Vagina (tissue), 2 donors: ENCODE measurements at regions not wholly inside any gene's neighbourhood (a gene's known extent, or its start where the extent isn't known, plus 50 kb on each side); places are given as distances from the start of the nearest gene placed in this dataset.
A peak's percentile ranks its signal among the peaks of the same experiment; 100 is the strongest.

ENCODE experiments used
- DNase-seq, 2 donors: peaks; one replicate each; pipeline ENCODE4 v3.0.0-alpha.2; 2017; ENCODE audit errors: extremely low spot score in 2 of 2
- H3K27ac ChIP-seq: fragments of 200-600 bp; sonication (generic); one replicate; pipeline ENCODE4 v1.5.1; 2019
- H3K27me3 ChIP-seq: fragments of 200-600 bp; sonication (generic); one replicate; pipeline ENCODE4 v1.5.1; 2019
- H3K36me3 ChIP-seq, 2 donors: fragments of 200-600 bp; sonication (generic); one replicate each; pipeline ENCODE4 v1.5.1; 2017 to 2019
- H3K4me1 ChIP-seq: fragments of 200-600 bp; sonication (generic); one replicate; pipeline ENCODE4 v1.5.1; 2019
- H3K4me3 ChIP-seq, 2 donors: fragments of 200-600 bp; sonication (generic); 1 replicate in 1 of 2; 2 replicates in 1 of 2; pipeline ENCODE4 v1.5.1; 2016 to 2019
- H3K9me3 ChIP-seq: fragments of 200-600 bp; sonication (generic); one replicate; pipeline ENCODE4 v1.5.1; 2019
- POLR2A ChIP-seq, 2 donors: fragments of 450-650 bp; IDR thresholded peaks; one replicate each; pipeline ENCODE4 v1.6.1; 2017; ENCODE audit warnings: antibody characterized with exemption in 2 of 2, mild to moderate bottlenecking in 2 of 2, moderate library complexity in 2 of 2
- POLR2AphosphoS5 ChIP-seq, 2 donors: sonication (generic); formaldehyde crosslinking; IDR thresholded peaks; one replicate each; pipeline ENCODE4 v1.9.0; 2017; ENCODE audit warnings: antibody characterized with exemption in 2 of 2, mild to moderate bottlenecking in 2 of 2, low read depth in 1 of 2; ENCODE audit not compliant: insufficient read depth in 1 of 2
- intact Hi-C: fragments of 100-400 bp; cut with DNase I; formaldehyde crosslinking; loops from one replicate; pipeline ENCODE4 v1.15.1; 2023
- TF ChIP-seq, protein P1 (sequence below), 3 experiments: fragments of 450-650 bp in 2 of 3; fragments of 200-600 bp in 1 of 3; sonication (generic) in 1 of 3; IDR thresholded peaks; one replicate each; pipeline ENCODE4 v1.5.1; 2017 to 2019; ENCODE audit warnings: antibody characterized with exemption in 3 of 3, mild to moderate bottlenecking in 2 of 3, moderate library complexity in 2 of 3

DNA sequence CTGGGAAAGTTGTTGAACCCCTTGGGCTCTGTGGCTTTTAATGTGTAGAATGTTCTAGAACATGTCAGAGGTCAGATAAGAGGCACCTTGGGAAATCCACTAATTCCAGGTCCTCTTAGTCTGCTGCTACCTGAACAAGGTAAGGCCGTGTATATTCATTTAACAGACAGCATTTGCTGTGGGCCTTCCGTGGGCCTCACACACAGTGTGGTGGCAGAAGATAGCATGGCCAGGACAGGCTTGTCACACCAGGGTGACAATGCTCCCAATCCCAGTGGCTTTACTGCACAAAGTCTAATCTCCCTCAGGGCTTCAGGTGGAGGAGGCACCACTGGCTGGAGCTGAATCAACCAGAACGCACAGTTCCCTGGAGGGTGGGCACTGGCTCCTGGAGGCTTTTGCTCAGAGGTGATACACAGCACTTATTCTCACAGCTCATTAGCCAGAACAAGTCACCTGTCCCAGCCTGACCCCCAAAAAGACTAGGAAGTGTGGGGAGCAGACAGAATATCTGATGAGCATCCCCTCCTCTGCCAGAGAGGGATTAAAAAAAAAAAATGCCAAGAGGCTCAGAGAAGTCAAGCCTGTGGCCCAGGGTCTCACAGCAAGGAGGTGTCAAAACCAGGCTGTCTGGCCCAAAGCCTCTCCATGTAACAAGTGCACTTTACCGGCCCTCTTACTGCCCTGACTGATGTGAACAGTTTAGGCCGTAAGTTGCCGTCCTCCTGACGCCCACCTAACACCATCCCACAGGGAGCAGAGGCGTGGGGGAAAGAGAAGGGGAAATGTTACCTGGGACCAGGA lies 216.9 kb upstream of the RAB6C start:
- TF ChIP-seq POLR2A (IDR thresholded peaks at IDR 0.05) (no peak), POLR2AphosphoS5 (IDR thresholded peaks at IDR 0.05; ENCODE audit: insufficient read depth in 1 of 2, low read depth in 1 of 2) (no peak)
- TF ChIP-seq, protein P1, sequence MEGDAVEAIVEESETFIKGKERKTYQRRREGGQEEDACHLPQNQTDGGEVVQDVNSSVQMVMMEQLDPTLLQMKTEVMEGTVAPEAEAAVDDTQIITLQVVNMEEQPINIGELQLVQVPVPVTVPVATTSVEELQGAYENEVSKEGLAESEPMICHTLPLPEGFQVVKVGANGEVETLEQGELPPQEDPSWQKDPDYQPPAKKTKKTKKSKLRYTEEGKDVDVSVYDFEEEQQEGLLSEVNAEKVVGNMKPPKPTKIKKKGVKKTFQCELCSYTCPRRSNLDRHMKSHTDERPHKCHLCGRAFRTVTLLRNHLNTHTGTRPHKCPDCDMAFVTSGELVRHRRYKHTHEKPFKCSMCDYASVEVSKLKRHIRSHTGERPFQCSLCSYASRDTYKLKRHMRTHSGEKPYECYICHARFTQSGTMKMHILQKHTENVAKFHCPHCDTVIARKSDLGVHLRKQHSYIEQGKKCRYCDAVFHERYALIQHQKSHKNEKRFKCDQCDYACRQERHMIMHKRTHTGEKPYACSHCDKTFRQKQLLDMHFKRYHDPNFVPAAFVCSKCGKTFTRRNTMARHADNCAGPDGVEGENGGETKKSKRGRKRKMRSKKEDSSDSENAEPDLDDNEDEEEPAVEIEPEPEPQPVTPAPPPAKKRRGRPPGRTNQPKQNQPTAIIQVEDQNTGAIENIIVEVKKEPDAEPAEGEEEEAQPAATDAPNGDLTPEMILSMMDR (IDR thresholded peaks at IDR 0.05): no peak
- intact Hi-C loops: no loop called here
- no peak overlapping the region for H3K27ac ChIP-seq
- H3K9me3 ChIP-seq: no peaks in the 10 kb centered on the region
- no peak for DNase-seq
- no peaks in the 10 kb centered on the region for H3K27me3 ChIP-seq
- H3K4me3 ChIP-seq: no peak overlapping the region
- H3K4me1 ChIP-seq: peaks cover 16% of the 10 kb centered on the region
- no peaks in the 10 kb centered on the region for H3K36me3 ChIP-seq

DNA sequence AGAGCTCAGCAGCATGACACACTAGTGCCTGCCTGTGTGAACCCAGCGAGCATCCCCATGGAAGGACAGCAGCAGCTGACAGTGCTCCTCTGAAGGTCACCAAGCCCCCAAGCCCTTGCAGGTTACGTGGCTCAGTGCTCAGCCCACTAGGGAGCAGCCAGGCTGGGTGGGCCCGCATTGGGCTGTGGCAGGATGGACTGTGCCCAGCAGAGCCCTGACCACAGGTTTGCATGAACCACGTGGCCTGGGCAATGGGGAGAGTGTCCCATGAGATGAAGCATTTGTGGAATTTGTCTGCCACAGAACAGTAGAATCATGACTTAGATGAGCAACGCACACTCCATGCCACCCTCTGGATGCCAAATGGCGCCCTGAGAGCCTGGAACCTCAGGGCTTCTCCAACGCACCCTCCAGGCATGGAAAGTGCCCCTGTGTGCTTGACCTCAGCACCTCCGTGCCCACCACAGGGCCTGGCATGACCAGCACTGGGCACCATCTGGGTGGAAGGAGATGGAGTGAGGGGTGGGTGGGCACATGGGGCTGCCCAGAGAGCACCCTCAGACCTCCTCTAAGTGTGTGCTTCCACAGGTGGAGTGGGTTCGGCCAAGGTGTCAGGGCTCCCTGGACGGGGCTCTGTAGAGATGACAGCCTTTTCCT lies 216.1 kb upstream of the RAB6C start:
- intact Hi-C loops: no loop called here
- no peak overlapping the region for H3K27ac ChIP-seq
- peak in 1 of 2 donors; percentile 85 for DNase-seq

DNA sequence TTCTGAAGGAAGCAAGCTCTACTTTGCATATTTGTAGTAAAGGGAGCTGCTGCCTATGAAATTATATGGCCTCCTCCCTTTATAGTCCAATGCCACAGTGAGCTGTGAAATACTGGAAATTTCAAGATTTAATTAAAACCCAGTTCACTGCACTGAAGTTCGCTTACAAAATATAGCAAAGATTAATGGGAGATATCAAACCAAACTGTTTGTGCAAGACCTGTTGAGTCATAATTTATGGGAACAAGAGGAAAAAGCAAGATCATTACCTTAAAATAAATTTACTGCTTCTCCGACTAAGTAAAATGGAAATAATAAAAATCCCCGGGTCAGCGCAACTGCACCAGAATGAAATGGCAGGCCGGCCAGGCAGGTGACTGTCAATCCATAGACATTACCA lies 215.5 kb upstream of the RAB6C start:
- intact Hi-C loops: no loop called here
- no peak overlapping the region for H3K4me3 ChIP-seq
- no peak overlapping the region for H3K27ac ChIP-seq
- no peaks in the 10 kb centered on the region for H3K36me3 ChIP-seq
- TF ChIP-seq POLR2A (IDR thresholded peaks at IDR 0.05): no peak
- TF ChIP-seq, protein P1 (IDR thresholded peaks at IDR 0.05): no peak
- no peak for TF ChIP-seq POLR2AphosphoS5 (IDR thresholded peaks at IDR 0.05; ENCODE audit: insufficient read depth in 1 of 2, low read depth in 1 of 2)
- peaks cover 2% of the 10 kb centered on the region for H3K4me1 ChIP-seq
- H3K27me3 ChIP-seq: no peaks in the 10 kb centered on the region
- no peak for DNase-seq
- no peaks in the 10 kb centered on the region for H3K9me3 ChIP-seq

More for the DNA sequence above, 216.1 kb upstream of the RAB6C start:
- no peak overlapping the region for H3K4me3 ChIP-seq
- H3K4me1 ChIP-seq: peaks cover 8% of the 10 kb centered on the region
- H3K36me3 ChIP-seq: no peaks in the 10 kb centered on the region
- no peaks in the 10 kb centered on the region for H3K9me3 ChIP-seq
- no peak for TF ChIP-seq POLR2A (IDR thresholded peaks at IDR 0.05)
- H3K27me3 ChIP-seq: no peaks in the 10 kb centered on the region

DNA sequence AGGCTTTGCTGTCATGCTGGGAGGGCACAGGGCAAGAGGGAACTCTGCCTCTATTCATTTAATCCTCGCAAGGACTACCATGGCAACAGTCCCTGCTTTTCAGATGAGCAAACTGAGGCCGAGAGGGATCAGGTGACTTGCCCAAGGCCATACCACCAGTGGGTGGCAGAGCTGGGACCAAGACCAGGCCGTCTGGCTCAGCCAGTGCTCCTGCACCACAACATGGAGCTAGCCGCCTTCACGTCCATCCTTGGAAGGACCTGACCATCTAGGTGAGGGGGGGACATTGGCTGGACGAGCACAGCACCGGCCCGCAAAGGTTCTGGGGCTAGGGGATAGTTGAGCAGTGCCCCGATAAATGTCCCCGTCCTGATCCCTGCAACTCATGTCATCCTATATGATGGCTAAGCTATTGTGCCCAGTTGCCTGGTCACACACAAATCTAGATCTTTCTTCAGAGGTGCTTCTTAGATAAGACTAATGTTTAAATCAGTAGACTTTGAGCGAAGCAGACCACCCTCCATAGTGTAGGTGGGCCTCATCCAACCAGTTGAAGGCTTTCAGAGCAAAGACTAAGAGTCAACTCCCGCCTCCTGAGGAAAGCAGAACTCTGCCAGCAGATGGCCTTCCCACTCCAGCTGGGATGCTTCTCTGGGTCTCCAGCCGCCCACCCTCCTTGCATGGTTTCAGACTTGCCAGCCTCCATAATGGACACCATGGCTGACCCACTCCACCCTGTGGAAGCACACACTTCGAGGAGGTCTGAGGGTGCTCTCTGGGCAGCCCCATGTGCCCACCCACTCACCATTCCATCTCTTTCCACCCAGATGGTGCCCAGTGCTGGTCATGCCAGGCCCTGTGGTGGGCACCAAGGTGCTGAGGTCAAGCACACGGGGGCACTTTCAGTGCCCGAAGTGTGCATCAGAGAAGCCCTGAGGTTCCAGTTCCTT lies 214.8 kb upstream of the RAB6C start:
- H3K36me3 ChIP-seq: no peaks in the 10 kb centered on the region
- H3K27ac ChIP-seq: no peak overlapping the region
- no peak overlapping the region for H3K4me3 ChIP-seq
- no peak for DNase-seq
- TF ChIP-seq, protein P1 (IDR thresholded peaks at IDR 0.05): no peak
- no peak for TF ChIP-seq POLR2A (IDR thresholded peaks at IDR 0.05)
- no peak for TF ChIP-seq POLR2AphosphoS5 (IDR thresholded peaks at IDR 0.05; ENCODE audit: insufficient read depth in 1 of 2, low read depth in 1 of 2)
- no peaks in the 10 kb centered on the region for H3K27me3 ChIP-seq
- intact Hi-C loops: no loop called here
- H3K4me1 ChIP-seq: no peaks in the 10 kb centered on the region
- H3K9me3 ChIP-seq: no peaks in the 10 kb centered on the region

DNA sequence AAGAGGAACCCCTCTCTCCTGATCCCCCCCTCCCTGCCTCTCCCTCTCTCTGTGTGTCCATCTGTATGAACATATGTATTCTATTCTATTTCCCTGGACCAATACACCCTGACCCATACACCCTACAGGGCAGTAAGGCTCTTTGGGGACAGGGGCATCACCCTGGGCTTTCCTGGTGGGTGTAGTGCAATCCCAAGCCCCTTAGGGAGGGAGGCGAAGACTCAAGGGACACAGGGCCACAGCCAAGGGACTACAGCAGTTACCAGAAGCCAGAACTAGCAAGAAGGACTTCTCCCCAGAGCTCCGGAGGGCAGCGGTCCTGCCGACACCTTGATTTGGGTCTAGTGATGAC lies 214.2 kb upstream of the RAB6C start:
- H3K9me3 ChIP-seq: no peaks in the 10 kb centered on the region
- no peaks in the 10 kb centered on the region for H3K27me3 ChIP-seq
- no peak for TF ChIP-seq POLR2A (IDR thresholded peaks at IDR 0.05)
- intact Hi-C loops: no loop called here
- no peak overlapping the region for H3K4me3 ChIP-seq
- no peak overlapping the region for H3K27ac ChIP-seq
- H3K4me1 ChIP-seq: no peaks in the 10 kb centered on the region
- no peaks in the 10 kb centered on the region for H3K36me3 ChIP-seq
- DNase-seq: no peak
